PC-9 (cell line): ENCODE measurements at regions not wholly inside any gene's neighbourhood (a gene's known extent, or its start where the extent isn't known, plus 50 kb on each side); places are given as distances from the start of the nearest gene placed in this dataset.

Experiments
- BruUV-seq: library from RNA; stranded (reverse); fragments of 400-500 nt; replicated peaks from 2 replicates; lab custom pipeline; 2021; lab: Mats Ljungman, UMichigan
- CTCF ChIA-PET: fragments of 300-600 bp; sonication (Branson Sonifier 250); formaldehyde crosslinking; loops from one replicate; lab custom pipeline; 2022; ENCODE audit warnings: antibody characterized with exemption; lab: Charles Lee
- POLR2A ChIA-PET: fragments of 300-600 bp; sonication (Branson Sonifier 250); formaldehyde crosslinking; loops from one replicate; lab custom pipeline; 2022; ENCODE audit warnings: antibody characterized with exemption; ENCODE audit not compliant: unreplicated experiment; lab: Charles Lee
- DNase-seq, 2 experiments: peaks; one replicate each; pipeline versions ENCODE4 v3.0.0 to v3.0.0-alpha.2; 2015 to 2022; ENCODE audit warnings: mixed read lengths in 1 of 2
- H2AFZ ChIP-seq: fragments of 200-600 bp; sonication (generic); 2 replicates; pipeline ENCODE4 v1.8.1; 2017; ENCODE audit warnings: antibody characterized with exemption
- H3F3A ChIP-seq: fragments of 200-600 bp; sonication (generic); 2 replicates; pipeline ENCODE4 v1.8.1; 2017; ENCODE audit warnings: antibody characterized with exemption, mild to moderate bottlenecking, low read depth; ENCODE audit not compliant: insufficient read depth
- H3K27ac ChIP-seq: fragments of 200-600 bp; sonication (generic); 2 replicates; pipeline ENCODE4 v1.6.1; 2016; ENCODE audit warnings: mixed run types
- H3K27me3 ChIP-seq: fragments of 200-600 bp; sonication (generic); 2 replicates; pipeline ENCODE4 v1.6.1; 2016; ENCODE audit warnings: low read depth, mixed run types; ENCODE audit not compliant: insufficient read depth
- H3K36me3 ChIP-seq: fragments of 200-600 bp; sonication (generic); 2 replicates; pipeline ENCODE4 v1.6.1; 2016; ENCODE audit warnings: low read depth, mixed run types
- H3K4me1 ChIP-seq: fragments of 200-600 bp; sonication (generic); replicated peaks from 2 replicates; pipeline ENCODE4 v1.6.1; 2016; ENCODE audit warnings: mixed run types; ENCODE audit not compliant: insufficient read depth
- H3K4me2 ChIP-seq: fragments of 200-600 bp; sonication (generic); 2 replicates; pipeline ENCODE4 v1.6.1; 2017; ENCODE audit warnings: mixed run types
- H3K4me3 ChIP-seq: fragments of 200-600 bp; sonication (generic); 2 replicates; pipeline ENCODE4 v1.6.1; 2016; ENCODE audit warnings: mixed run types
- H3K79me2 ChIP-seq: fragments of 200-600 bp; sonication (generic); 2 replicates; pipeline ENCODE4 v1.6.1; 2017; ENCODE audit warnings: low read depth, mixed run types
- H3K9me2 ChIP-seq: fragments of 200-600 bp; sonication (generic); 2 replicates; pipeline ENCODE4 v1.8.1; 2017; ENCODE audit warnings: mild to moderate bottlenecking; ENCODE audit not compliant: insufficient read depth
- H3K9me3 ChIP-seq: fragments of 200-600 bp; sonication (generic); 2 replicates; pipeline ENCODE4 v1.8.1; 2016; ENCODE audit warnings: low read depth; ENCODE audit not compliant: insufficient read depth
- H4K20me1 ChIP-seq: fragments of 200-600 bp; sonication (generic); 2 replicates; pipeline ENCODE4 v1.8.1; 2017; ENCODE audit not compliant: insufficient read depth
- CTCF ChIP-seq: fragments of 200-600 bp; sonication (generic); conservative IDR thresholded peaks from 2 replicates; pipeline ENCODE4 v1.6.1; 2017; ENCODE audit warnings: mixed run types, antibody characterized with exemption, mild to moderate bottlenecking, moderate library complexity
- EZH2 ChIP-seq: fragments of 200-600 bp; sonication (generic); IDR thresholded peaks from 2 replicates; pipeline ENCODE4 v1.8.0; 2017; ENCODE audit warnings: antibody characterized with exemption, low read depth
- intact Hi-C: fragments of 100-400 bp; cut with micrococcal nuclease; formaldehyde crosslinking; loops from one replicate; pipeline ENCODE4 v1.10.0; 2022; ENCODE audit not compliant: unreplicated experiment

- H4K20me1 ChIP-seq, result no peaks in the 10 kb centered on the region
- H3F3A ChIP-seq, result no peaks in the 10 kb centered on the region
- DNase-seq, result no peak
- TF ChIP-seq EZH2 (no peak), CTCF (no peak)
- BruUV-seq, result no TSS peak
- H3K4me2 ChIP-seq, result no peak overlapping the region
- H3K4me1 ChIP-seq, result peaks cover 19% of the 10 kb centered on the region
- H3K9me2 ChIP-seq, result no peaks in the 10 kb centered on the region
- no peaks in the 10 kb centered on the region for H3K79me2 ChIP-seq
- no peak overlapping the region for H3K27ac ChIP-seq
- H3K36me3 ChIP-seq, result no peaks in the 10 kb centered on the region
- no peak overlapping the region for H2AFZ ChIP-seq
- intact Hi-C loops, result loop anchor here (5.0 kb wide), 1 partner anchor 47 kb away; no protein-coding TSS in a partner anchor
- ChIA-PET CTCF (no interaction called here), POLR2A (no interaction called here)
- no peaks in the 10 kb centered on the region for H3K9me3 ChIP-seq
- H3K4me3 ChIP-seq, result no peak overlapping the region
- H3K27me3 ChIP-seq, result no peaks in the 10 kb centered on the region
Observed at GRCh38 chr6:12593771-12594529, 122.6 kb upstream of the PHACTR1 start.

- TF ChIP-seq EZH2 (no peak), CTCF (no peak)
- Histone ChIP-seq H3K9me3 (no peaks in the 10 kb centered on the region), H3K4me2 (peak overlapping the region; percentile 6), H2AFZ (no peak overlapping the region), H4K20me1 (no peaks in the 10 kb centered on the region), H3F3A (no peaks in the 10 kb centered on the region), H3K4me1 (peaks cover 19% of the 10 kb centered on the region), H3K27ac (no peak overlapping the region; the same call in 1 of the 2 replicates), H3K4me3 (no peak overlapping the region), H3K27me3 (no peaks in the 10 kb centered on the region), H3K9me2 (no peaks in the 10 kb centered on the region), H3K79me2 (no peaks in the 10 kb centered on the region), H3K36me3 (no peaks in the 10 kb centered on the region)
- CTCF ChIA-PET, result no interaction called here
- no peak for DNase-seq
- no TSS peak for BruUV-seq
- POLR2A ChIA-PET, result interaction anchor here (0.7 kb wide), 1 partner anchor 304 kb away, joined by 9 read pairs; the partner anchor contains the start of gene EDN1
- intact Hi-C loops, result loop anchor here (5.0 kb wide), 1 partner anchor 47 kb away; no protein-coding TSS in a partner anchor
Observed at GRCh38 chr6:12594530-12594893, 122.1 kb upstream of the PHACTR1 start.

GRCh38 chr6:12595161-12595811 is 121.3 kb upstream of the PHACTR1 start:
- Histone ChIP-seq H3K4me3 (no peak overlapping the region), H3K9me2 (no peaks in the 10 kb centered on the region), H3K4me1 (peaks cover 19% of the 10 kb centered on the region), H3K79me2 (no peaks in the 10 kb centered on the region), H3K27ac (no peak overlapping the region; the same call in 1 of the 2 replicates), H4K20me1 (no peaks in the 10 kb centered on the region), H3F3A (no peaks in the 10 kb centered on the region), H3K4me2 (peak overlapping the region; percentile 6; the same call in 1 of the 2 replicates), H3K27me3 (no peaks in the 10 kb centered on the region), H2AFZ (no peak overlapping the region), H3K9me3 (no peaks in the 10 kb centered on the region), H3K36me3 (no peaks in the 10 kb centered on the region)
- intact Hi-C loops, result no loop called here
- peak in 1 of 2 experiments; percentile 85 for DNase-seq
- CTCF ChIA-PET, result no interaction called here
- TF ChIP-seq EZH2 (no peak), CTCF (no peak)
- BruUV-seq, result no TSS peak
- POLR2A ChIA-PET, result interaction anchor here (0.7 kb wide), 1 partner anchor 305 kb away, joined by 9 read pairs; the partner anchor contains the start of gene EDN1
